HCT116 (cell line): ENCODE measurements at regions not wholly inside any gene's neighbourhood (a gene's known extent, or its start where the extent isn't known, plus 50 kb on each side); places are given as distances from the start of the nearest gene placed in this dataset.

Experiments
- ATAC-seq: fragments of 200-7000 bp; cut with Tn5 transposase; 2 replicates; pipeline ENCODE4 v1.9.1; 2020; ENCODE audit warnings: mild to moderate bottlenecking, moderate library complexity
- BruUV-seq: library from RNA; stranded (reverse); fragments of 400-500 nt; replicated peaks from 2 replicates; lab custom pipeline; 2021; lab: Mats Ljungman, UMichigan
- CTCF ChIA-PET: fragments of 300-600 bp; sonication (Branson Sonifier 250); formaldehyde crosslinking; loops from one replicate; lab custom pipeline; 2021; ENCODE audit warnings: antibody characterized with exemption; lab: Charles Lee
- POLR2A ChIA-PET: fragments of 300-600, 350-600 bp; sonication (Branson Sonifier 250); formaldehyde crosslinking; loops from one replicate; lab custom pipeline; 2021; ENCODE audit warnings: antibody characterized with exemption; lab: Charles Lee
- RAD21 ChIA-PET, 2 experiments: fragments of 300-600 bp; sonication (Branson Sonifier 250); formaldehyde crosslinking; loops; one replicate each; lab custom pipeline; 2023; ENCODE audit warnings: low total read pairs in 2 of 2; ENCODE audit not compliant: uncharacterized antibody in 2 of 2, unreplicated experiment in 2 of 2, low non-redundant PET in 1 of 2; lab: Charles Lee
- DNase-seq: peaks from one replicate; pipeline ENCODE4 v3.0.0-alpha.2; 2010; ENCODE audit warnings: low read depth, low spot score
- H2AFZ ChIP-seq: fragments of 200-600 bp; shearing (Covaris generic), sonication (generic); 2 replicates; pipeline ENCODE4 v1.6.1; 2017; ENCODE audit warnings: low read depth, mixed run types, mixed read lengths, antibody characterized with exemption, low read length; ENCODE audit not compliant: poor library complexity, severe bottlenecking
- H3K27ac ChIP-seq: 2 replicates; pipeline ENCODE4 v1.5.1; 2012; ENCODE audit warnings: low read depth, low read length
- H3K27me3 ChIP-seq: fragments of 200-600 bp; sonication (generic); 2 replicates; pipeline ENCODE4 v1.6.1; 2016; ENCODE audit warnings: mixed run types, low read length, mixed read lengths; ENCODE audit not compliant: insufficient read depth
- H3K36me3 ChIP-seq, 2 experiments: fragments of 200-500 bp in 1 of 2; fragments of 200-600 bp in 1 of 2; sonication (Bioruptor generic) in 1 of 2; sonication (generic) in 1 of 2; 2 replicates each; pipeline versions ENCODE4 v1.5.1 to v1.6.1; 2014 to 2016; ENCODE audit warnings: low read length in 2 of 2, inconsistent platforms in 1 of 2, mixed read lengths in 1 of 2, mixed run types in 1 of 2; ENCODE audit not compliant: insufficient read depth in 2 of 2, control insufficient read depth in 1 of 2
- H3K4me1 ChIP-seq, 2 experiments: fragments of 200-600 bp in 1 of 2; sonication (generic) in 1 of 2; 2 replicates each; pipeline versions ENCODE4 v1.5.1 to v1.6.1; 2012 to 2017; ENCODE audit warnings: low read length in 2 of 2, inconsistent platforms in 1 of 2, mild to moderate bottlenecking in 1 of 2, mixed read lengths in 1 of 2, mixed run types in 1 of 2, moderate library complexity in 1 of 2; ENCODE audit not compliant: insufficient read depth in 2 of 2, control insufficient read depth in 1 of 2
- H3K4me2 ChIP-seq: fragments of 200-600 bp; sonication (generic); 2 replicates; pipeline ENCODE4 v1.6.1; 2017; ENCODE audit warnings: mixed run types, low read length, mixed read lengths
- H3K4me3 ChIP-seq, 2 experiments: fragments of 200-600 bp in 1 of 2; sonication (generic) in 1 of 2; replicated peaks in 1 of 2; 2 replicates each; pipeline ENCODE4 v1.5.1; 2011 to 2016; ENCODE audit warnings: low read length in 2 of 2, control low read depth in 1 of 2, low read depth in 1 of 2, mild to moderate bottlenecking in 1 of 2, mixed read lengths in 1 of 2, mixed run types in 1 of 2
- H3K79me2 ChIP-seq: fragments of 200-600 bp; sonication (generic); 2 replicates; pipeline ENCODE4 v1.6.1; 2017; ENCODE audit warnings: mild to moderate bottlenecking, mixed run types, low read length, moderate library complexity, mixed read lengths; ENCODE audit not compliant: insufficient read depth
- H3K9ac ChIP-seq: fragments of 200-600 bp; sonication (generic); 2 replicates; pipeline ENCODE4 v1.6.1; 2016; ENCODE audit warnings: low read length, mixed read lengths
- H3K9me2 ChIP-seq: fragments of 200-600 bp; sonication (generic), shearing (Covaris generic); 2 replicates; pipeline ENCODE4 v1.6.1; 2017; ENCODE audit warnings: mixed run types, mild to moderate bottlenecking, moderate library complexity; ENCODE audit not compliant: insufficient read depth
- H3K9me3 ChIP-seq, 2 experiments: fragments of 200-500 bp in 1 of 2; fragments of 200-600 bp in 1 of 2; sonication (Bioruptor generic) in 1 of 2; sonication (generic) in 1 of 2; 2 replicates each; pipeline ENCODE4 v1.6.1; 2014 to 2017; ENCODE audit warnings: low read length in 2 of 2, mixed read lengths in 2 of 2, inconsistent platforms in 1 of 2, low read depth in 1 of 2, mild to moderate bottlenecking in 1 of 2, mixed run types in 1 of 2, moderate library complexity in 1 of 2; ENCODE audit not compliant: control insufficient read depth in 1 of 2, insufficient read depth in 1 of 2
- H4K20me1 ChIP-seq: fragments of 200-600 bp; sonication (generic), shearing (Covaris generic); 2 replicates; pipeline ENCODE4 v1.6.1; 2017; ENCODE audit warnings: mixed run types, mild to moderate bottlenecking, moderate library complexity; ENCODE audit not compliant: insufficient read depth
- CBX3 ChIP-seq: IDR thresholded peaks from 2 replicates; pipeline ENCODE4 v1.6.1; 2012; ENCODE audit warnings: low read depth
- CTCF ChIP-seq, 3 experiments: fragments of 200-600 bp in 1 of 3; sonication (generic) in 1 of 3; IDR thresholded peaks in 2 of 3; conservative IDR thresholded peaks in 1 of 3; 2 replicates each; pipeline ENCODE4 v1.5.1; 2012 to 2017; ENCODE audit warnings: low read depth in 2 of 3, low read length in 2 of 3, antibody characterized with exemption in 1 of 3, borderline replicate concordance in 1 of 3, control low read depth in 1 of 3, mild to moderate bottlenecking in 1 of 3, mixed read lengths in 1 of 3, mixed run types in 1 of 3, moderate library complexity in 1 of 3; ENCODE audit not compliant: insufficient read depth in 1 of 3
- EGR1 ChIP-seq: IDR thresholded peaks from 2 replicates; pipeline ENCODE4 v1.6.1; 2012; ENCODE audit warnings: low read depth
- ELF1 ChIP-seq: IDR thresholded peaks from 2 replicates; pipeline ENCODE4 v1.6.1; 2012; ENCODE audit warnings: low read depth, borderline replicate concordance
- EZH2 ChIP-seq: fragments of 200-600 bp; sonication (generic); IDR thresholded peaks from 2 replicates; pipeline ENCODE4 v1.6.1; 2017; ENCODE audit warnings: antibody characterized with exemption, mixed run types
- EZH2phosphoT487 ChIP-seq: fragments of 200-600 bp; IDR thresholded peaks from 2 replicates; pipeline ENCODE4 v1.6.1; 2018; ENCODE audit warnings: antibody characterized with exemption, borderline replicate concordance
- FOSL1 ChIP-seq: IDR thresholded peaks from 2 replicates; pipeline ENCODE4 v1.6.1; 2012; ENCODE audit warnings: low read depth
- JUND ChIP-seq: IDR thresholded peaks from 2 replicates; pipeline ENCODE4 v1.6.1; 2012
- MAX ChIP-seq: IDR thresholded peaks from 2 replicates; pipeline ENCODE4 v1.6.1; 2012
- POLR2A ChIP-seq: IDR thresholded peaks from 2 replicates; pipeline ENCODE4 v1.7.0; 2011; ENCODE audit warnings: borderline replicate concordance; ENCODE audit not compliant: insufficient read depth, insufficient read length; ENCODE audit errors: extremely low read depth
- RAD21 ChIP-seq: IDR thresholded peaks from 2 replicates; pipeline ENCODE4 v1.6.1; 2012; ENCODE audit warnings: low read depth, mild to moderate bottlenecking
- REST ChIP-seq: IDR thresholded peaks from 2 replicates; pipeline ENCODE4 v1.6.1; 2012; ENCODE audit warnings: low read depth
- SP1 ChIP-seq: IDR thresholded peaks from 2 replicates; pipeline ENCODE4 v1.6.1; 2012; ENCODE audit warnings: low read depth
- SRF ChIP-seq: IDR thresholded peaks from 2 replicates; pipeline ENCODE4 v1.6.1; 2012; ENCODE audit warnings: low read depth
- TCF7L2 ChIP-seq: IDR thresholded peaks from 2 replicates; pipeline ENCODE4 v1.7.0; 2011; ENCODE audit warnings: borderline replicate concordance, inconsistent platforms; ENCODE audit not compliant: insufficient read depth, insufficient read length; ENCODE audit errors: extremely low read depth
- YY1 ChIP-seq: IDR thresholded peaks from 2 replicates; pipeline ENCODE4 v1.6.1; 2011; ENCODE audit warnings: low read length, low read depth, moderate library complexity, mild to moderate bottlenecking; ENCODE audit not compliant: insufficient replicate concordance; ENCODE audit errors: extremely low read depth
- ZBTB33 ChIP-seq: IDR thresholded peaks from 2 replicates; pipeline ENCODE4 v1.6.1; 2011; ENCODE audit warnings: mild to moderate bottlenecking, low read length, moderate library complexity; ENCODE audit not compliant: insufficient replicate concordance; ENCODE audit errors: extremely low read depth
- ZFX ChIP-seq: fragments of 450-650 bp; IDR thresholded peaks from 2 replicates; pipeline ENCODE4 v1.6.1; 2017
- ZNF274 ChIP-seq: fragments of 200-500 bp; sonication (Bioruptor generic); IDR thresholded peaks from 2 replicates; pipeline ENCODE4 v1.6.1; 2014; ENCODE audit warnings: mild to moderate bottlenecking, low read depth, low read length, inconsistent platforms
- intact Hi-C: fragments of 100-400 bp; cut with micrococcal nuclease; formaldehyde crosslinking; loops from 2 replicates; pipeline ENCODE4 v1.10.0; 2022

- Histone ChIP-seq H3K79me2 (no peaks in the 10 kb centered on the region), H3K9me3 (peaks cover 13 to 24% of the 10 kb centered on the region in 2 experiments; a peak in 2 of 4 replicates), H3K36me3 (no peaks in the 10 kb centered on the region), H4K20me1 (no peaks in the 10 kb centered on the region), H3K27me3 (no peaks in the 10 kb centered on the region), H3K9me2 (no peaks in the 10 kb centered on the region), H3K4me2 (no peak overlapping the region), H3K4me1 (no peaks in the 10 kb centered on the region), H3K4me3 (no peak overlapping the region), H3K27ac (no peak overlapping the region), H2AFZ (no peak overlapping the region), H3K9ac (no peak overlapping the region)
- DNase-seq = no peak
- TF ChIP-seq RAD21 (no peak), SP1 (no peak), EGR1 (no peak), TCF7L2 (no peak), JUND (no peak), EZH2phosphoT487 (no peak), ZBTB33 (no peak), YY1 (no peak), ZNF274 (no peak), FOSL1 (no peak), MAX (no peak), ZFX (no peak), POLR2A (no peak), SRF (no peak), CBX3 (no peak), REST (no peak), ELF1 (no peak), CTCF (IDR thresholded peaks at IDR 0.05 in 2 of 3, conservative IDR thresholded peaks at IDR 0.05 in 1 of 3; ENCODE audit: borderline replicate concordance in 1 of 3, insufficient read depth in 1 of 3, low read depth in 2 of 3, low read length in 2 of 3) (no peak), EZH2 (no peak)
- ChIA-PET RAD21 (no interaction called here), CTCF (no interaction called here), POLR2A (no interaction called here)
- intact Hi-C loops = no loop called here
- no TSS peak for BruUV-seq
- no peak for ATAC-seq
Observed at GRCh38 chr13:93003531-93003930, 223.1 kb upstream of the GPC6 start.
